Medulla oblongata (tissue), 1 donor: ENCODE measurements at regions not wholly inside any gene's neighbourhood (a gene's known extent, or its start where the extent isn't known, plus 50 kb on each side); places are given as distances from the start of the nearest gene placed in this dataset.
"Not testable (repeated sequence)": the region's sequence is repeated elsewhere in the genome, so short reads cannot be mapped to it uniquely, and the experiment has no call there.

Experiments used
- DNase-seq: peaks from one replicate; pipeline ENCODE4 v3.0.0-alpha.2; 2015; ENCODE audit errors: extremely low spot score

GRCh38 chr1:47594627-47595026 is 156.8 kb downstream of the FOXD2 start:
- DNase-seq: no peak

- no peak for DNase-seq
Measured at GRCh38 chr1:47596328-47596727, 158.5 kb downstream of the FOXD2 start.

- no peak for DNase-seq
Measured at GRCh38 chr1:47598357-47598756, 160.5 kb downstream of the FOXD2 start.

- DNase-seq: no peak
Measured at GRCh38 chr1:47599777-47600176, 161.9 kb downstream of the FOXD2 start.

- not testable (repeated sequence) for DNase-seq
Measured at GRCh38 chr1:47602491-47602890, 164.6 kb downstream of the FOXD2 start.

- not testable (repeated sequence) for DNase-seq
Measured at GRCh38 chr1:47604869-47605268, 167.0 kb downstream of the FOXD2 start.

GRCh38 chr1:47608296-47608875 is 170.5 kb downstream of the FOXD2 start:
- no peak for DNase-seq

GRCh38 chr1:47611992-47612391 is 174.1 kb downstream of the FOXD2 start:
- DNase-seq: no peak

GRCh38 chr1:47612819-47613218 is 175.0 kb downstream of the FOXD2 start:
- DNase-seq: no peak

- DNase-seq: no peak
Measured at GRCh38 chr1:47616036-47616435, 178.2 kb downstream of the FOXD2 start.

- no peak for DNase-seq
Measured at GRCh38 chr1:47616906-47617305, 179.1 kb downstream of the FOXD2 start.

GRCh38 chr1:47617381-47618221 is 179.8 kb downstream of the FOXD2 start:
- DNase-seq: no peak

- DNase-seq: no peak
Measured at GRCh38 chr1:47618222-47618720, 180.4 kb downstream of the FOXD2 start.

- no peak for DNase-seq
Measured at GRCh38 chr1:47618830-47619229, 181.0 kb downstream of the FOXD2 start.

GRCh38 chr1:47621483-47621882 is 183.6 kb downstream of the FOXD2 start:
- DNase-seq: no peak

GRCh38 chr1:47621977-47622376 is 184.1 kb downstream of the FOXD2 start:
- no peak for DNase-seq

GRCh38 chr1:47622776-47623556 is 185.1 kb downstream of the FOXD2 start:
- DNase-seq: no peak

- DNase-seq: no peak
Measured at GRCh38 chr1:47623557-47623940, 185.7 kb downstream of the FOXD2 start.

- DNase-seq: no peak
Measured at GRCh38 chr1:47624531-47624930, 186.7 kb downstream of the FOXD2 start.

GRCh38 chr1:47627016-47627415 is 189.2 kb downstream of the FOXD2 start:
- no peak for DNase-seq

- no peak for DNase-seq
Measured at GRCh38 chr1:47627471-47628370, 189.9 kb downstream of the FOXD2 start.
